HG02938 (cell line): ENCODE measurements at regions not wholly inside any gene's neighbourhood (a gene's known extent, or its start where the extent isn't known, plus 50 kb on each side); places are given as distances from the start of the nearest gene placed in this dataset.
"Not testable (repeated sequence)": the region's sequence is repeated elsewhere in the genome, so short reads cannot be mapped to it uniquely, and the experiment has no call there.

Experiments
- ATAC-seq: cut with Tn5 transposase; IDR thresholded peaks from one replicate; pipeline ENCODE4 v1.9.1; 2021; ENCODE audit warnings: mild to moderate bottlenecking, moderate library complexity; ENCODE audit not compliant: unreplicated experiment

DNA sequence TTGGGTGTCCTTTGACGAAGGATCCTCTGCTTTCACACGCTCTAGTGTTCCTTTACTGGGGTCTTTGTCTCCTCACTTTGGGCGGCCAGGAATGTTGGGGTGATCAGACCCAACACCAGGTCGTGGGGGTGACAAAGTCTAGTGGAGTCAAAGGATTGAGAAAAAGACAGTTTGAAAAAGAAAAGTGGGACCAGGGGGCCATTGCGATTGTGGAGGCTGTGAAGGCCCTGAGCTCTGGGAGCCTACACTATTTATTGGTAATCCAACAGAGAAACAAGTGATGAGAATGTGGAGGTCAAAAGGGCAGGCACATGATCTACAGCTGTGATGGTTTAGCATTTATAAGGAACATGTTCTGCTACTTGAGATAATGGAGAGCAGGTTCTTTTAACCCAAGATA lies 287.1 kb upstream of the MTPN start:
- ATAC-seq, result not testable (repeated sequence)

- not testable (repeated sequence) for ATAC-seq
These were observed 286.1 kb upstream of the MTPN start for GRCh38 chr7:136263112-136263860.

- ATAC-seq, result not testable (repeated sequence)
These were observed 283.4 kb upstream of the MTPN start for GRCh38 chr7:136260591-136260990.

DNA sequence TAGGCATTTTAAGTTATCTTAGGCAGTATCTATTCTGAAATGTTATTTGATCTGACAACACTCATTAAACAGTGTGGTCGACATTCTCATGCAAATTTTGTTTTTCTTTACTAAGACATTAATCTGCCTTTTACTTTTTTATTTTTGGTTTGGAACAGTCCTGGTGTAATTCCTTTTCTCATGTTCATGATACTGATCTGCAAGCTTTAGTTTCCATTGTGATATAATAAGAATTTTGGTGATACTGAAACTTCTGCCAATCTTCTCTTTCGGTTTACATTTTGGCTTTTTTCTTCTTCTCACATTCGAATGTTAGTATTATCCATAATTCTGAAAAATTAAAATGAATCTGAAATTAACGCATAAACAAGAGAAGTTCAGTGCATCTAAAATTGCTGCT lies 281.9 kb upstream of the MTPN start:
- ATAC-seq, result no peak

GRCh38 chr7:136256491-136256890 lies 279.3 kb upstream of the MTPN start:
- ATAC-seq, result no peak

GRCh38 chr7:136254148-136254547 lies 277.0 kb upstream of the MTPN start:
- no peak for ATAC-seq

GRCh38 chr7:136251826-136252225 lies 274.7 kb upstream of the MTPN start:
- no peak for ATAC-seq

DNA sequence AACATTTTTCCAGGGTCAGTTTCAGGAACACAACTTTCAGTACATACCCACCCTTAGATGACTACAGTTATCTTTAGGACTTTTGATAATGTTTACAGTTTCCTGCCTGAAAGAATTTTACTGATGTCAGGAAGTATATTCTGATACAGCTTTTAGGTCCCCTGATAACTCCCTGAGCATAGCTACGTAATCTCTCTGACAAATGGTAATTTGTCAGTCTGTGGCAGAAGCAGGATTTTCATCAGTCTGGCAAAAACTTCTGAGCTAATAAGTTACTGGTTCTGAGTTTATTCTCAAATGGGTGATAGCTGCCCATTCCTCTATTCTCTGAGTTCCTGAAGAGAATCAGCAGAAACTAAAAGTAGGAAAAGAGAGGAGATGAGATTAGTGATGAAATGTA lies 270.1 kb upstream of the MTPN start:
- no peak for ATAC-seq

GRCh38 chr7:136245327-136246004 lies 268.3 kb upstream of the MTPN start:
- no peak for ATAC-seq

DNA sequence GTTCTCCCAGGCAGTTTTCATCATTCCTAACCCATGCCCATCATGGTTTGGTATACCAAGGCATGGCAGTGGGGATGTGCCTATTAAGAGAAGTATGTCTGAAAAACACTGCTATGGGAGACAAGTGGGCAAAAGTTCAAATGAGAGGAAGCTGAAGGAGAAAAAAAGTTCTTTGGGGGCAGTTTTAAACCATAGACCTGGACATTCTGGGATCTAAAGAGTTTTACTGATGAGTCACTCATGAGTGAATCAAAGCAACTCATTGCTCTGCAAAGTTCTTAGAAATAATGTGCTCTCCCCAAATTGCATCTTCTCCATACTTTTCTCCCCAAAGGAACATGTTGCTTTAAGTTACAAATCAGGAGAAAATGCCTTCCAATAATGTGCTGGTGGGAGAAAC lies 256.9 kb upstream of the MTPN start:
- ATAC-seq, result no peak

DNA sequence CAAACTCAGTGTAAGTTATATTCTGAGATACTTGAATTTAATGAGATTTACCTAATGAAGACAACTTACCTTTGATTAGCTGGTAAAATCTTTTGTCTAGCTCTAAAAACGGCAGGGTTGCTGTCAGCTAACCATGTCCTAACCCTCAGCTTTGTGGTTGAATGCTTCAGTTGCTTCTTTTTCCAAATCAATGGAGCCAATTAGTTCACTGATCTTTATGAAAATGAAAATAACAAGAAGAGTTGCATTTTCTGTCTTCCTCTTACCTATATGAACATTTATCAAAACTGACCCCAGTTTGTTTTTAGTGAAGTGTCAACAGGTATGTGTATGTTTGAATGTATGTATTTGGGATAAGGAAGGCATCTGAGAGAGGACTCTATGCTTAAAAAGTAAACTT lies 253.1 kb upstream of the MTPN start:
- no peak for ATAC-seq

DNA sequence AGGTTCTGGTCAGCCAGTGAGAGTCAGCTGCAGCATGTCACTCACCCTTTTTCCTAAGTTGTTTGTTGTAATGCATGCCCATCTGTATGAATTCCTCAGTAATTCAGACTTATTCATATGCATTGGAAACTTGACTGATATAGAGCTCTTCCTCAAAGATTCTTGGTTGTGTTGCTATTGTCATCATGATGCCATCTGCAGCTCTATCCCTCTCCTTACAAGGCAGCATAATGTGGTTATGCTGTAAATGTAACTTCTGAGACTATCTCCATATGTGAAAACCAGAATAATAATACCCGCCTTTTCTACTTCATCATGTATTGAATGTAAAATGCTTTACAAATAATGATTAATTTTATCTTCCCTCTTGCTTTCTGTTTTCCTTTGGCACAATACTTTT lies 252.6 kb upstream of the MTPN start:
- ATAC-seq, result no peak

DNA sequence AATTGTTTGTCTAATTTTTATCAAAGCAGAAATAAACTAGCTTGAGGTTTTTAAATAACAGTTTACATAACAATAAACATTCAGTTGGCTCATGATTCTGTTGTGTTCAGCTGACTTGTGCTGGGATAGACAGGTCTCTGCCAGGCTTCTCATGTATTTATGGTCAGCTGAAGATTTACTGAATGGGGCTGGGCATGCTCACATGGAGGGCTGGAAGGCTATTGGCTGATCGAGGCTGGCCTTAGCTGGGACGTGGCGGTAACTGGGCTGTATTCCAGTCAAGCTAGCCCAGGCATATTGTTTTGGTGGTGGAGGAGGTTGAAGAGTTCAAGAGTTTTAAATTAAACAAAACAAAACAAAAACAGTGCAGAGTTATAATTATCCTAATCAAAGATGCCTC lies 251.0 kb upstream of the MTPN start:
- no peak for ATAC-seq

- no peak for ATAC-seq
These were observed 237.2 kb upstream of the MTPN start for GRCh38 chr7:136214356-136214755.

- ATAC-seq, result no peak
These were observed 235.9 kb upstream of the MTPN start for GRCh38 chr7:136213012-136213411.

GRCh38 chr7:136210664-136211063 lies 233.5 kb upstream of the MTPN start:
- no peak for ATAC-seq

DNA sequence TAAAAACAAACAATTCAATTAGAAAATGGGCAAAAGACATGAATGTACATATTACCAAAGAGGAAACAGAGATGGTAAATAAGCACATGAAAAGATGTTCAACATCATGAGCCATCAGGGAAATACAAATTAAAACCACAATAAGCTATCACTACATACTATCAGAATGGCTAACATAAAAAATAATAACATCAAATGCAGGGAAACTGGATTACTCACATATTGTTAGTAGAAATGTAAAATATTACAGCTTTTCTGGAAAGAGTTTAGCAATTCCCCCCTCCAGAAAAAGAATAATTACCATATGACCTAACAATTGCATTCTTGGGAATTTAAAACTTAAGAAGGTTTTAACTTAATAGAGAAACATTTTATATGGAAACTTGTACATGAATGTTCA lies 232.9 kb upstream of the MTPN start:
- ATAC-seq, result no peak

- no peak for ATAC-seq
These were observed 228.8 kb upstream of the MTPN start for GRCh38 chr7:136205956-136206355.

DNA sequence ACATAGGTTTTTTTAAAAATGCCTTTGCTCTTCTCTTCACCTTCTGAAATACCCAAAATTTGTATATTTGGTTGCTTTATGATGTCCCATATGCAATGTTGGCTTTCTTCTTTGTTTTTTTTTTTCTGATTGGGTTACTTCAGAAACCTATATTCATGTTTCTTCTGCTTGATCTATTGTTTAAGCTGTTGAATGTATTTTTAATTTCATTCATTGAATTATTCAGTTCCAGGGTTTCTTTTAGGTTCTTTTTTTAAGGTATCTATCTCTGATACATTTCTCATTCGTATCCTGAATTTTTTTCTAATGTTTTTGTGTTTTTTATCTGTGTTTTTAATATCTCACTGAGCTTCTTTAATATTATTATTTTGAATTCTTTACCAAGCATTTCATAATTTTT lies 221.0 kb upstream of the MTPN start:
- ATAC-seq, result no peak

DNA sequence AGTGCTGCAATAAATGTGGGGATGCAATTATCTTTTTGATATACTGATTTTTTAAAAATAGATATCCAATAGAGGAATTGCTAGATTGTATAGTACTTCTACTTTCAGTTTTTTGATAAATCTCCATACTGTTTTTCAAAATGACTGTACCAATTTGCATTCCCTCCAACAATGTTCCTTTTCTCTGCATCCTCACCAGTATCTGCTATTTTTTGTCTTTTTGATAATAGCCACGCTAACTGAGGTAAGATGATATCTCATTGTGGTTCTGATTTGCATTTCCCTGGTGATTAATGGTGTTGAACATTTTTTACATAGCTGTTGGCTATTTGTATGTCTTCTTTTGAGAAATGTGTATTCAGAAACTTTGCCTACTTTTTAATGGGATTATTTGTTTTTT lies 217.7 kb upstream of the MTPN start:
- peak; percentile 59 for ATAC-seq

- no peak for ATAC-seq
These were observed 216.8 kb upstream of the MTPN start for GRCh38 chr7:136193940-136194339.

DNA sequence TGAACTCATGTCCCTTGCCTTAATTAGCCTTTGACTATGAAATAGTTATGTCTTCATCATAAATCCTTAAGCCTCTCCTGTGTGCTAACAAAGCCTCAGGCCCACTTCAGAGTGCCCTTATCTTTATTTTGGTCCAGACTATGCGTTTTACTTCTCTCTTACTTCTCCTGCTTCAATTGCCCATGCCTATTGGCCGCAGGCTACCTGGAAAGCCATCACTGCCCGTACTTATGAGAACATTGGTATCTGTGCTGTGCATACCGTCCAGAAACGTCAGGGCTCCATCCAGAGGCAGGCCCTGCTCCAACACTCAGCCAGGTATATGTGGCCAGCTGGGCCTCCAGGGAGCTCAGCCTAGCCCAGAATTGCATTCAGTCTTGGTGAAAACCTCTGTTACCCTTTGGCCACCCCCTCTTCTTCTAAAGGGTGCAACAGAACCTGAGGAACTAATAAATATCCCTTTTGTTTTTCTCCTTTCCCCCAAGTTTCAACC lies 212.4 kb upstream of the MTPN start:
- ATAC-seq, result no peak
